HepG2 (cell line): ENCODE measurements at regions not wholly inside any gene's neighbourhood (a gene's known extent, or its start where the extent isn't known, plus 50 kb on each side); places are given as distances from the start of the nearest gene placed in this dataset.

ENCODE experiments used
- ATAC-seq: fragments of 200-7000 bp; cut with Tn5 transposase; 3 replicates; pipeline ENCODE4 v1.9.1; 2020; ENCODE audit warnings: mild to moderate bottlenecking, moderate library complexity
- BruUV-seq: library from RNA; stranded (reverse); fragments of 400-500 nt; replicated peaks from 2 replicates; lab custom pipeline; 2021; lab: Mats Ljungman, UMichigan
- CTCF ChIA-PET: fragments of 300-600 bp; formaldehyde crosslinking; extraction: SDS; loops from one replicate; lab custom pipeline; 2021; ENCODE audit warnings: low total read pairs, inconsistent platforms, low intra/inter-chr PET ratio; lab: Yijun Ruan, JAX
- POLR2A ChIA-PET: fragments of 350-600 bp; sonication (Branson Sonifier 250); formaldehyde crosslinking; loops from one replicate; lab custom pipeline; 2020; ENCODE audit warnings: antibody characterized with exemption, inconsistent platforms; lab: Yijun Ruan, JAX
- DNase-seq: peaks from one replicate; pipeline ENCODE4 v3.0.0-alpha.2; 2015; ENCODE audit warnings: low spot score
- FAIRE-seq: peaks from 3 replicates; lab custom pipeline; 2011; peaks lifted over from hg19 to GRCh38; lab: Jason Lieb, UNC
- H2AFZ ChIP-seq: one replicate; pipeline ENCODE4 v1.6.1; 2011; ENCODE audit warnings: low read length, inconsistent platforms
- H3K27ac ChIP-seq: fragments of 300-600 bp; 3 replicates; pipeline ENCODE4 v1.8.0; 2011; ENCODE audit warnings: mixed run types, mild to moderate bottlenecking, mixed read lengths, low read length, inconsistent platforms; ENCODE audit not compliant: insufficient read depth; ENCODE audit errors: extremely low read length
- H3K27me3 ChIP-seq, 2 experiments: fragments of 200-600 bp in 1 of 2; 2 replicates in 1 of 2; 3 replicates in 1 of 2; pipeline versions ENCODE4 v1.6.0 to v1.8.0; 2011; ENCODE audit warnings: low read length in 2 of 2, mild to moderate bottlenecking in 2 of 2, moderate library complexity in 2 of 2, inconsistent platforms in 1 of 2; ENCODE audit not compliant: insufficient read depth in 2 of 2, control insufficient read depth in 1 of 2
- H3K36me3 ChIP-seq, 2 experiments: fragments of 200-600 bp in 1 of 2; replicated peaks in 1 of 2; 2 replicates in 1 of 2; 3 replicates in 1 of 2; pipeline versions ENCODE4 v1.5.1 to v1.8.0; 2011; ENCODE audit warnings: low read length in 2 of 2, inconsistent platforms in 1 of 2; ENCODE audit not compliant: insufficient read depth in 2 of 2, control insufficient read depth in 1 of 2
- H3K4me1 ChIP-seq: 2 replicates; pipeline ENCODE4 v1.5.1; 2012; ENCODE audit warnings: low read length, inconsistent platforms; ENCODE audit not compliant: insufficient read depth
- H3K4me2 ChIP-seq: 2 replicates; pipeline ENCODE4 v1.6.0; 2011; ENCODE audit warnings: low read depth, low read length, inconsistent platforms
- H3K4me3 ChIP-seq, 3 experiments: fragments of 200-600 bp in 1 of 3; sonication (generic), shearing (Covaris generic) in 1 of 3; replicated peaks in 1 of 3; 2 replicates each; pipeline ENCODE4 v1.5.1; 2011 to 2016; ENCODE audit warnings: low read length in 3 of 3, inconsistent platforms in 2 of 3, low read depth in 2 of 3, mild to moderate bottlenecking in 2 of 3, control low read depth in 1 of 3, mixed read lengths in 1 of 3; ENCODE audit not compliant: insufficient read depth in 1 of 3
- H3K79me2 ChIP-seq: one replicate; pipeline ENCODE4 v1.6.1; 2011; ENCODE audit warnings: low read length, inconsistent platforms; ENCODE audit not compliant: insufficient read depth
- H3K9ac ChIP-seq: 2 replicates; pipeline ENCODE4 v1.6.0; 2011; ENCODE audit warnings: mild to moderate bottlenecking, low read depth, low read length, inconsistent platforms; ENCODE audit not compliant: insufficient read depth
- H3K9me3 ChIP-seq: 2 replicates; pipeline ENCODE4 v1.5.1; 2012; ENCODE audit warnings: mild to moderate bottlenecking, low read length
- H4K20me1 ChIP-seq: 2 replicates; pipeline ENCODE4 v1.6.0; 2011; ENCODE audit warnings: inconsistent platforms, mild to moderate bottlenecking, low read length, moderate library complexity; ENCODE audit not compliant: insufficient read depth
- DBP ChIP-seq: sonication (generic); formaldehyde crosslinking; IDR thresholded peaks from 2 replicates; pipeline ENCODE4 v1.4.0; 2020; ENCODE audit warnings: missing genetic modification reagents; ENCODE audit errors: not compliant biosample characterization
- EHMT2 ChIP-seq: fragments of 200-600 bp; sonication (generic); IDR thresholded peaks from 2 replicates; pipeline ENCODE4 v1.7.0; 2017; ENCODE audit warnings: antibody characterized with exemption, low read depth, low read length, borderline replicate concordance
- MIXL1 ChIP-seq: IDR thresholded peaks from 2 replicates; pipeline ENCODE4 v1.6.1; 2016
- MNT ChIP-seq: fragments of 450-650 bp; IDR thresholded peaks from 2 replicates; pipeline ENCODE4 v1.6.1; 2016
- NFAT5 ChIP-seq: sonication (generic); formaldehyde crosslinking; IDR thresholded peaks from 2 replicates; pipeline ENCODE4 v1.4.0; 2020; ENCODE audit warnings: missing genetic modification reagents
- NR0B2 ChIP-seq: sonication (generic); formaldehyde crosslinking; IDR thresholded peaks from 2 replicates; pipeline ENCODE4 v1.4.0; 2020; ENCODE audit warnings: mild to moderate bottlenecking, missing genetic modification reagents
- RBFOX2 ChIP-seq: fragments of 200-400 bp; formaldehyde crosslinking; IDR thresholded peaks from 2 replicates; pipeline ENCODE4 v1.6.1; 2017; ENCODE audit warnings: low read depth, mild to moderate bottlenecking, low read length
- RXRB ChIP-seq: IDR thresholded peaks from 2 replicates; pipeline ENCODE4 v1.6.1; 2016; ENCODE audit warnings: borderline replicate concordance, missing genetic modification reagents, missing compliant biosample characterization
- SAFB2 ChIP-seq: sonication (generic); formaldehyde crosslinking; IDR thresholded peaks from 2 replicates; pipeline ENCODE4 v1.5.1; 2020; ENCODE audit warnings: missing genetic modification reagents, low read depth, mild to moderate bottlenecking, borderline replicate concordance
- SOX13 ChIP-seq, 3 experiments: fragments of 450-650 bp in 1 of 3; sonication (generic) in 1 of 3; formaldehyde crosslinking in 1 of 3; IDR thresholded peaks in 2 of 3; conservative IDR thresholded peaks in 1 of 3; 2 replicates each; pipeline versions ENCODE4 v1.5.0 to v1.6.1; 2016 to 2020; ENCODE audit warnings: antibody characterized with exemption in 1 of 3, mild to moderate bottlenecking in 1 of 3, missing compliant biosample characterization in 1 of 3, missing genetic modification reagents in 1 of 3, moderate library complexity in 1 of 3
- SOX6 ChIP-seq, 2 experiments: fragments of 450-650 bp in 1 of 2; sonication (generic) in 1 of 2; formaldehyde crosslinking in 1 of 2; IDR thresholded peaks; 2 replicates each; pipeline versions ENCODE4 v1.4.0 to v1.6.1; 2017 to 2020; ENCODE audit warnings: antibody characterized with exemption in 1 of 2, mild to moderate bottlenecking in 1 of 2, missing genetic modification reagents in 1 of 2
- YY1 ChIP-seq: IDR thresholded peaks from 2 replicates; pipeline ENCODE4 v1.6.1; 2011; ENCODE audit warnings: low read length, low read depth, moderate library complexity, mild to moderate bottlenecking; ENCODE audit not compliant: insufficient read depth, insufficient replicate concordance
- ZFP36L1 ChIP-seq: sonication (generic); formaldehyde crosslinking; IDR thresholded peaks from 2 replicates; pipeline ENCODE4 v1.8.0; 2022; ENCODE audit warnings: mild to moderate bottlenecking, missing genetic modification reagents, moderate library complexity
- ZNF20 ChIP-seq: sonication (generic); formaldehyde crosslinking; IDR thresholded peaks from 2 replicates; pipeline ENCODE4 v1.4.0; 2020; ENCODE audit warnings: mild to moderate bottlenecking, moderate library complexity, missing genetic modification reagents
- ZNF652 ChIP-seq: IDR thresholded peaks from 2 replicates; pipeline ENCODE4 v1.6.1; 2016; ENCODE audit warnings: low read depth, borderline replicate concordance
- whole genome bisulfite sequencing: methylation state at CpG from one replicate; pipeline ENCODE4 v1.1.6; 2017; ENCODE audit warnings: low lambda C conversion rate; 5-methylcytosine and 5-hydroxymethylcytosine counted together
- in situ Hi-C: cut with HindIII; loops from 2 replicates; pipeline ENCODE4 v1.10.0; 2017; ENCODE audit warnings: low pct_unique_long_range_greater_than_20kb; ENCODE audit not compliant: extremely low pct_ligation_motif_present
- intact Hi-C: fragments of 100-400 bp; cut with micrococcal nuclease; formaldehyde crosslinking; loops from one replicate; pipeline ENCODE4 v1.10.0; 2022; ENCODE audit not compliant: unreplicated experiment

GRCh38 chr14:53450871-53451270 is 297.7 kb upstream of the DDHD1 start:
- no peak overlapping the region; a peak in 1 of 6 replicates for H3K4me3 ChIP-seq
- BruUV-seq = no TSS peak
- ChIA-PET POLR2A (no interaction called here), CTCF (no interaction called here)
- intact Hi-C loops = no loop called here
- no peak overlapping the region for H3K9ac ChIP-seq
- no peaks in the 10 kb centered on the region for H3K36me3 ChIP-seq
- in situ Hi-C loops = no loop called here
- ATAC-seq = peak; percentile 72
- WGBS = 10% methylated on average over 3 of the region's 3 CpGs
- no peak overlapping the region for H2AFZ ChIP-seq
- H3K27me3 ChIP-seq = no peaks in the 10 kb centered on the region
- H3K79me2 ChIP-seq = no peaks in the 10 kb centered on the region
- H3K4me1 ChIP-seq = peaks cover 42% of the 10 kb centered on the region
- DNase-seq = peak; percentile 78
- H4K20me1 ChIP-seq = no peaks in the 10 kb centered on the region
- H3K4me2 ChIP-seq = peak overlapping the region; percentile 57
- no peaks in the 10 kb centered on the region for H3K9me3 ChIP-seq
- peak overlapping the region; percentile 37 for H3K27ac ChIP-seq
- FAIRE-seq = peak; percentile 58
- 0 out of 2 replicates have a peak, but pooled peaks have one; percentile 28 for TF ChIP-seq ZNF652 (CRISPR knock-in tag)
- TF ChIP-seq EHMT2 = no peak
- no peak for TF ChIP-seq SOX6 (IDR thresholded peaks at IDR 0.05)
- TF ChIP-seq SOX6 (CRISPR knock-in tag; IDR thresholded peaks at IDR 0.05) = peak; percentile 13; the same call in 1 of the 2 replicates
- no peak for TF ChIP-seq MNT
- TF ChIP-seq DBP (CRISPR knock-in tag) = no peak
- TF ChIP-seq YY1 = peak; percentile 36
- TF ChIP-seq NFAT5 = no peak
- no peak for TF ChIP-seq ZNF20
- no peak for TF ChIP-seq SAFB2 (CRISPR knock-in tag)
- TF ChIP-seq SOX13 (IDR thresholded peaks at IDR 0.05) = no peak
- peak in 1 of 2 experiments; percentile 65; a peak in 1 of 4 replicates for TF ChIP-seq SOX13 (CRISPR knock-in tag; conservative IDR thresholded peaks at IDR 0.05 in 1 of 2, IDR thresholded peaks at IDR 0.05 in 1 of 2)
- no peak for TF ChIP-seq ZFP36L1 (CRISPR knock-in tag)
- TF ChIP-seq RXRB = peak; percentile 80
- peak; percentile 53; the same call in 1 of the 2 replicates for TF ChIP-seq MIXL1 (CRISPR knock-in tag)
- TF ChIP-seq NR0B2 (CRISPR knock-in tag) = no peak
- TF ChIP-seq RBFOX2 = no peak
